ENCODE measurements at regions not wholly inside any gene's neighbourhood (a gene's known extent, or its start where the extent isn't known, plus 50 kb on each side); places are given as distances from the start of the nearest gene placed in this dataset.

DNA sequence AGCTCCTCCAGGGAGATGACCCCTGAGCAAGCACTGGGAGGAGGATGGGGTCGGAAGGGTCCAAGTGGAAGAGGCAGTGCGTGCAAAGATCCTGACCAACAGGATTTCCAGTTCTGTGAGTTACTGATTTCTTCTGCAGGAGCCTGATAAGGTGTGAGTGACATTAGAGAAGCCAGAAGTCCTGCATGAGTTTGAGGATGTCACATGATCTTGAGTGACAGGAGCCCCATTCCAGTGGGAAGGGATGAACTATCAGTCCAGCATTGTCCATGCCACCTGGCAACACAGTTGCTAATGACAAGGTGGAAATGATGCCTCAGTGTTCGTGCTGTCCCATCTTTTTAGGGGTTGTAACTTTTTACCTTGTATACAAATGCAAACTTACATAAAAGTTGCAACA, 285.1 kb upstream of the HDAC4 start:
- TF ChIP-seq MYC (IDR thresholded peaks at IDR 0.05; ENCODE audit: low read depth, low read length) = no peak
- no peak for TF ChIP-seq EZH2 (IDR thresholded peaks at IDR 0.05; ENCODE audit: borderline replicate concordance, low read depth, low read length, severe bottlenecking)
- TF ChIP-seq, protein P1, sequence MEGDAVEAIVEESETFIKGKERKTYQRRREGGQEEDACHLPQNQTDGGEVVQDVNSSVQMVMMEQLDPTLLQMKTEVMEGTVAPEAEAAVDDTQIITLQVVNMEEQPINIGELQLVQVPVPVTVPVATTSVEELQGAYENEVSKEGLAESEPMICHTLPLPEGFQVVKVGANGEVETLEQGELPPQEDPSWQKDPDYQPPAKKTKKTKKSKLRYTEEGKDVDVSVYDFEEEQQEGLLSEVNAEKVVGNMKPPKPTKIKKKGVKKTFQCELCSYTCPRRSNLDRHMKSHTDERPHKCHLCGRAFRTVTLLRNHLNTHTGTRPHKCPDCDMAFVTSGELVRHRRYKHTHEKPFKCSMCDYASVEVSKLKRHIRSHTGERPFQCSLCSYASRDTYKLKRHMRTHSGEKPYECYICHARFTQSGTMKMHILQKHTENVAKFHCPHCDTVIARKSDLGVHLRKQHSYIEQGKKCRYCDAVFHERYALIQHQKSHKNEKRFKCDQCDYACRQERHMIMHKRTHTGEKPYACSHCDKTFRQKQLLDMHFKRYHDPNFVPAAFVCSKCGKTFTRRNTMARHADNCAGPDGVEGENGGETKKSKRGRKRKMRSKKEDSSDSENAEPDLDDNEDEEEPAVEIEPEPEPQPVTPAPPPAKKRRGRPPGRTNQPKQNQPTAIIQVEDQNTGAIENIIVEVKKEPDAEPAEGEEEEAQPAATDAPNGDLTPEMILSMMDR (IDR thresholded peaks at IDR 0.05; ENCODE audit: extremely low read depth in 1 of 2, insufficient read depth in 1 of 2, low read depth in 1 of 2, low read length in 2 of 2) = no peak
- no peak for TF ChIP-seq POLR2AphosphoS5 (IDR thresholded peaks at IDR 0.05; ENCODE audit: insufficient read depth, low read depth, low read length)
- no peak for TF ChIP-seq POLR2A (IDR thresholded peaks at IDR 0.05; ENCODE audit: low read depth, low read length)
